ENCODE measurements at regions not wholly inside any gene's neighbourhood (a gene's known extent, or its start where the extent isn't known, plus 50 kb on each side); places are given as distances from the start of the nearest gene placed in this dataset.

DNA sequence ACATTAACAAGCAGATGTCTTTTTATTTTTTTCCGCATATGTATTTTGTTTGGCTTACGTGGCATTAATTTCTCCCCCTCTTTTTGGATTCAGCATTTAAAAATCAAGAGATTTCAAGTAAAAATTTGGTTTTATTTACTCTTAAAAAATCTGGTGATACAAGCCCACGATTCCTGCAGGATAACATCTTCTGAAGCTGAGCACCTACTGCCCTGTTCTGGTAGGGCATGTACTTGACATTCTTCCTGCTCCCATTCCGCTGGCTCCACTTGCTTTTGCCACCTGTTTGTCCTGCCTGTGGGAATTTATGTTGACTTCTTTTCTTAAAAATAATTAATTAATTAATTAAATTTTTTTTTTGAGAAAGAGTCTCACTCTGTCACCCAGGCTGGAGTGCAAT is 105.2 kb upstream of the SLC25A13 start:
- no peak overlapping the region for H3K9ac ChIP-seq (ENCODE audit: low read length)
- DNase-seq (ENCODE audit: low read depth, low spot score) (no peak), ATAC-seq (no peak)
- H4K20me1 ChIP-seq (ENCODE audit: insufficient read depth) = no peaks in the 10 kb centered on the region
- no peaks in the 10 kb centered on the region for H3K9me3 ChIP-seq (ENCODE audit: control insufficient read depth in 1 of 2, insufficient read depth in 1 of 2, low read depth in 1 of 2, low read length in 2 of 2)
- H3K4me1 ChIP-seq (ENCODE audit: control insufficient read depth in 1 of 2, insufficient read depth in 2 of 2, low read length in 2 of 2) = no peaks in the 10 kb centered on the region
- no peaks in the 10 kb centered on the region for H3K9me2 ChIP-seq (ENCODE audit: insufficient read depth)
- H3K4me3 ChIP-seq (replicated peaks in 1 of 2; ENCODE audit: low read depth in 1 of 2, low read length in 2 of 2) = no peak overlapping the region
- peaks cover 51% of the 10 kb centered on the region for H3K27me3 ChIP-seq (ENCODE audit: insufficient read depth, low read length)
- BruUV-seq (replicated peaks) = no TSS peak
- TF ChIP-seq RAD21 (IDR thresholded peaks at IDR 0.05; ENCODE audit: low read depth) (no peak), FOSL1 (IDR thresholded peaks at IDR 0.05; ENCODE audit: low read depth) (no peak), EGR1 (IDR thresholded peaks at IDR 0.05; ENCODE audit: low read depth) (no peak), ELF1 (IDR thresholded peaks at IDR 0.05; ENCODE audit: borderline replicate concordance, low read depth) (no peak)
- TF ChIP-seq, protein P1, sequence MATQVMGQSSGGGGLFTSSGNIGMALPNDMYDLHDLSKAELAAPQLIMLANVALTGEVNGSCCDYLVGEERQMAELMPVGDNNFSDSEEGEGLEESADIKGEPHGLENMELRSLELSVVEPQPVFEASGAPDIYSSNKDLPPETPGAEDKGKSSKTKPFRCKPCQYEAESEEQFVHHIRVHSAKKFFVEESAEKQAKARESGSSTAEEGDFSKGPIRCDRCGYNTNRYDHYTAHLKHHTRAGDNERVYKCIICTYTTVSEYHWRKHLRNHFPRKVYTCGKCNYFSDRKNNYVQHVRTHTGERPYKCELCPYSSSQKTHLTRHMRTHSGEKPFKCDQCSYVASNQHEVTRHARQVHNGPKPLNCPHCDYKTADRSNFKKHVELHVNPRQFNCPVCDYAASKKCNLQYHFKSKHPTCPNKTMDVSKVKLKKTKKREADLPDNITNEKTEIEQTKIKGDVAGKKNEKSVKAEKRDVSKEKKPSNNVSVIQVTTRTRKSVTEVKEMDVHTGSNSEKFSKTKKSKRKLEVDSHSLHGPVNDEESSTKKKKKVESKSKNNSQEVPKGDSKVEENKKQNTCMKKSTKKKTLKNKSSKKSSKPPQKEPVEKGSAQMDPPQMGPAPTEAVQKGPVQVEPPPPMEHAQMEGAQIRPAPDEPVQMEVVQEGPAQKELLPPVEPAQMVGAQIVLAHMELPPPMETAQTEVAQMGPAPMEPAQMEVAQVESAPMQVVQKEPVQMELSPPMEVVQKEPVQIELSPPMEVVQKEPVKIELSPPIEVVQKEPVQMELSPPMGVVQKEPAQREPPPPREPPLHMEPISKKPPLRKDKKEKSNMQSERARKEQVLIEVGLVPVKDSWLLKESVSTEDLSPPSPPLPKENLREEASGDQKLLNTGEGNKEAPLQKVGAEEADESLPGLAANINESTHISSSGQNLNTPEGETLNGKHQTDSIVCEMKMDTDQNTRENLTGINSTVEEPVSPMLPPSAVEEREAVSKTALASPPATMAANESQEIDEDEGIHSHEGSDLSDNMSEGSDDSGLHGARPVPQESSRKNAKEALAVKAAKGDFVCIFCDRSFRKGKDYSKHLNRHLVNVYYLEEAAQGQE (IDR thresholded peaks at IDR 0.05; ENCODE audit: low read depth) = no peak
- TF ChIP-seq, protein P2, sequence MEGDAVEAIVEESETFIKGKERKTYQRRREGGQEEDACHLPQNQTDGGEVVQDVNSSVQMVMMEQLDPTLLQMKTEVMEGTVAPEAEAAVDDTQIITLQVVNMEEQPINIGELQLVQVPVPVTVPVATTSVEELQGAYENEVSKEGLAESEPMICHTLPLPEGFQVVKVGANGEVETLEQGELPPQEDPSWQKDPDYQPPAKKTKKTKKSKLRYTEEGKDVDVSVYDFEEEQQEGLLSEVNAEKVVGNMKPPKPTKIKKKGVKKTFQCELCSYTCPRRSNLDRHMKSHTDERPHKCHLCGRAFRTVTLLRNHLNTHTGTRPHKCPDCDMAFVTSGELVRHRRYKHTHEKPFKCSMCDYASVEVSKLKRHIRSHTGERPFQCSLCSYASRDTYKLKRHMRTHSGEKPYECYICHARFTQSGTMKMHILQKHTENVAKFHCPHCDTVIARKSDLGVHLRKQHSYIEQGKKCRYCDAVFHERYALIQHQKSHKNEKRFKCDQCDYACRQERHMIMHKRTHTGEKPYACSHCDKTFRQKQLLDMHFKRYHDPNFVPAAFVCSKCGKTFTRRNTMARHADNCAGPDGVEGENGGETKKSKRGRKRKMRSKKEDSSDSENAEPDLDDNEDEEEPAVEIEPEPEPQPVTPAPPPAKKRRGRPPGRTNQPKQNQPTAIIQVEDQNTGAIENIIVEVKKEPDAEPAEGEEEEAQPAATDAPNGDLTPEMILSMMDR (IDR thresholded peaks at IDR 0.05 in 2 of 3, conservative IDR thresholded peaks at IDR 0.05 in 1 of 3; ENCODE audit: borderline replicate concordance in 1 of 3, insufficient read depth in 1 of 3, low read depth in 2 of 3, low read length in 2 of 3) = no peak
- TF ChIP-seq, protein P3, sequence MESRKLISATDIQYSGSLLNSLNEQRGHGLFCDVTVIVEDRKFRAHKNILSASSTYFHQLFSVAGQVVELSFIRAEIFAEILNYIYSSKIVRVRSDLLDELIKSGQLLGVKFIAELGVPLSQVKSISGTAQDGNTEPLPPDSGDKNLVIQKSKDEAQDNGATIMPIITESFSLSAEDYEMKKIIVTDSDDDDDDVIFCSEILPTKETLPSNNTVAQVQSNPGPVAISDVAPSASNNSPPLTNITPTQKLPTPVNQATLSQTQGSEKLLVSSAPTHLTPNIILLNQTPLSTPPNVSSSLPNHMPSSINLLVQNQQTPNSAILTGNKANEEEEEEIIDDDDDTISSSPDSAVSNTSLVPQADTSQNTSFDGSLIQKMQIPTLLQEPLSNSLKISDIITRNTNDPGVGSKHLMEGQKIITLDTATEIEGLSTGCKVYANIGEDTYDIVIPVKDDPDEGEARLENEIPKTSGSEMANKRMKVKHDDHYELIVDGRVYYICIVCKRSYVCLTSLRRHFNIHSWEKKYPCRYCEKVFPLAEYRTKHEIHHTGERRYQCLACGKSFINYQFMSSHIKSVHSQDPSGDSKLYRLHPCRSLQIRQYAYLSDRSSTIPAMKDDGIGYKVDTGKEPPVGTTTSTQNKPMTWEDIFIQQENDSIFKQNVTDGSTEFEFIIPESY (IDR thresholded peaks at IDR 0.05; ENCODE audit: extremely low read depth, insufficient replicate concordance, low read length) = no peak
- ChIA-PET CTCF (no interaction called here), RAD21 (ENCODE audit: low non-redundant PET in 1 of 2, low total read pairs in 2 of 2, uncharacterized antibody in 2 of 2, unreplicated experiment in 2 of 2) (no interaction called here), POLR2A (no interaction called here)
- H3K79me2 ChIP-seq (ENCODE audit: insufficient read depth, low read length) = no peaks in the 10 kb centered on the region
- H3K4me2 ChIP-seq (ENCODE audit: low read length) = no peak overlapping the region
- H3K36me3 ChIP-seq (ENCODE audit: control insufficient read depth in 1 of 2, insufficient read depth in 2 of 2, low read length in 2 of 2) = no peaks in the 10 kb centered on the region
- no peak overlapping the region for H3K27ac ChIP-seq (ENCODE audit: low read depth, low read length)
- intact Hi-C loops (cut with micrococcal nuclease) = no loop called here
- H2AFZ ChIP-seq (ENCODE audit: low read depth, low read length, poor library complexity, severe bottlenecking) = no peak overlapping the region

Data from HCT116 (cell line).